Stimulated activated naive CD4-positive, alpha-beta T cell treated with Interleukin-2 at 50 U/mL for 16 hours (primary cell): ENCODE measurements at regions not wholly inside any gene's neighbourhood (a gene's known extent, or its start where the extent isn't known, plus 50 kb on each side); places are given as distances from the start of the nearest gene placed in this dataset.
"Not testable (repeated sequence)": the region's sequence is repeated elsewhere in the genome, so short reads cannot be mapped to it uniquely, and the experiment has no call there.

ENCODE experiments used
- DNase-seq: peaks from one replicate; lab custom pipeline; 2025; lab: John Stamatoyannopoulos, UW

- no peak for DNase-seq
These were observed 156.3 kb downstream of the KBTBD8 start for GRCh38 chr3:67154429-67154828.

GRCh38 chr3:67167481-67167880 is 169.4 kb downstream of the KBTBD8 start:
- no peak for DNase-seq

- no peak for DNase-seq
These were observed 173.7 kb downstream of the KBTBD8 start for GRCh38 chr3:67171841-67172240.

- not testable (repeated sequence) for DNase-seq
These were observed 175.0 kb downstream of the KBTBD8 start for GRCh38 chr3:67173130-67173529.

GRCh38 chr3:67176396-67176795 is 178.3 kb downstream of the KBTBD8 start:
- DNase-seq: no peak

- no peak for DNase-seq
These were observed 194.4 kb downstream of the KBTBD8 start for GRCh38 chr3:67192466-67192865.

GRCh38 chr3:67196677-67197076 is 198.6 kb downstream of the KBTBD8 start:
- no peak for DNase-seq

GRCh38 chr3:67198374-67198773 is 200.3 kb downstream of the KBTBD8 start:
- DNase-seq: no peak

GRCh38 chr3:67200618-67201017 is 202.5 kb downstream of the KBTBD8 start:
- DNase-seq: no peak

- DNase-seq: no peak
These were observed 202.9 kb downstream of the KBTBD8 start for GRCh38 chr3:67201026-67201425.

GRCh38 chr3:67202053-67202452 is 203.9 kb downstream of the KBTBD8 start:
- DNase-seq: no peak

GRCh38 chr3:67204951-67205350 is 206.8 kb downstream of the KBTBD8 start:
- no peak for DNase-seq

GRCh38 chr3:67215690-67216089 is 217.6 kb downstream of the KBTBD8 start:
- no peak for DNase-seq

GRCh38 chr3:67227030-67227429 is 228.9 kb downstream of the KBTBD8 start:
- DNase-seq: no peak

- no peak for DNase-seq
These were observed 230.0 kb downstream of the KBTBD8 start for GRCh38 chr3:67228136-67228535.

GRCh38 chr3:67232642-67233041 is 234.5 kb downstream of the KBTBD8 start:
- no peak for DNase-seq

GRCh38 chr3:67239353-67239752 is 241.2 kb downstream of the KBTBD8 start:
- no peak for DNase-seq

GRCh38 chr3:67241084-67241483 is 243.0 kb downstream of the KBTBD8 start:
- DNase-seq: no peak

- DNase-seq: no peak
These were observed 246.0 kb downstream of the KBTBD8 start for GRCh38 chr3:67244130-67244529.

GRCh38 chr3:67245545-67245944 is 247.4 kb downstream of the KBTBD8 start:
- DNase-seq: no peak

GRCh38 chr3:67248726-67249125 is 250.6 kb downstream of the KBTBD8 start:
- no peak for DNase-seq

- not testable (repeated sequence) for DNase-seq
These were observed 254.8 kb downstream of the KBTBD8 start for GRCh38 chr3:67252906-67253305.

- DNase-seq: no peak
These were observed 280.0 kb downstream of the KBTBD8 start for GRCh38 chr3:67278015-67278618.

- no peak for DNase-seq
These were observed 288.5 kb downstream of the KBTBD8 start for GRCh38 chr3:67286586-67286985.
